GM19238 (cell line): ENCODE measurements at regions not wholly inside any gene's neighbourhood (a gene's known extent, or its start where the extent isn't known, plus 50 kb on each side); places are given as distances from the start of the nearest gene placed in this dataset.

Experiments used
- DNase-seq: peaks from one replicate; pipeline ENCODE4 v3.0.0; 2011; ENCODE audit warnings: low spot score; ENCODE audit not compliant: insufficient read length

GRCh38 chr1:221157026-221157761 lies 278.0 kb downstream of the HLX start:
- no peak for DNase-seq

DNA sequence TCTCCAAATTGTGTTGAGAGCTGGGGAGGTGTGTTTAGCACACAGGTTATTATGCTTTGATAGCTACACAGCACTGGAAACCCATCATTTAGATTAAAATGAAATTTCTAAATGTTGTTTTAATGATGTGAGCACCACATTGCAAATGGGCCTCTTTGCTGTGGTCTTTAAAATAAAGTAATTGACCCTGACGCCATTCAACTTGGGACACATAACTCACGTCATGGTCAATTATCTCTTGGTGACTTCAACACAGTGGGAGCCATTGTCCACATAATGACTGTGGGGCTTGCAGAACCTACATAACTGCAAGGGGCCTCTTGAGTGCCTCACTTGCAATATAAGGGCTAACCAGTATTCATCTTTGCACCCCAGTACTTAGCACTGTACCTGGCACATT lies 280.4 kb downstream of the HLX start:
- DNase-seq = no peak

GRCh38 chr1:221161571-221162041 lies 282.4 kb downstream of the HLX start:
- DNase-seq = no peak

- no peak for DNase-seq
Observed at GRCh38 chr1:221162352-221162751, 283.1 kb downstream of the HLX start.

- DNase-seq = no peak
Observed at GRCh38 chr1:221162939-221163338, 283.7 kb downstream of the HLX start.

DNA sequence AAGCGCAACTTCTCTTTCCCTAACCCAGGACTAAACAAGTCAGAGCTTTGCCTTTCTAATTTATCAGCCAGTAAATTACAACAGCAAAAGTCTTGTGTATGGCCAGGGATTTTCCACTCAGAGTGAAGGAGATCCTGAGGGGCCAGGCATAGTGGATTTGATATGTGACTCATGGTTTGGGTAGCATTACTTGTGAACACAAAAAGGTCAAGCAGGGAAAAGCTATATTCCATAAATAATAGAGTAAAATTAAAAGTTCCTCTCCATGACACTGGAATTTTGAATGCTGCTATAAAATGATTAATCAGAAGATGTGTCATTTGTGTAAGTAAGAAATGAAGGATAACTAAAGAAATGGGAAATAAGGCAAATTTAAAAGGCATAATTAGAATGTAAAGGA lies 284.8 kb downstream of the HLX start:
- DNase-seq = no peak

GRCh38 chr1:221164951-221165838 lies 286.0 kb downstream of the HLX start:
- no peak for DNase-seq

GRCh38 chr1:221165839-221166500 lies 286.7 kb downstream of the HLX start:
- no peak for DNase-seq

GRCh38 chr1:221166559-221167318 lies 287.5 kb downstream of the HLX start:
- DNase-seq = no peak

- no peak for DNase-seq
Observed at GRCh38 chr1:221169447-221169889, 290.2 kb downstream of the HLX start.

- no peak for DNase-seq
Observed at GRCh38 chr1:221170171-221170570, 290.9 kb downstream of the HLX start.

DNA sequence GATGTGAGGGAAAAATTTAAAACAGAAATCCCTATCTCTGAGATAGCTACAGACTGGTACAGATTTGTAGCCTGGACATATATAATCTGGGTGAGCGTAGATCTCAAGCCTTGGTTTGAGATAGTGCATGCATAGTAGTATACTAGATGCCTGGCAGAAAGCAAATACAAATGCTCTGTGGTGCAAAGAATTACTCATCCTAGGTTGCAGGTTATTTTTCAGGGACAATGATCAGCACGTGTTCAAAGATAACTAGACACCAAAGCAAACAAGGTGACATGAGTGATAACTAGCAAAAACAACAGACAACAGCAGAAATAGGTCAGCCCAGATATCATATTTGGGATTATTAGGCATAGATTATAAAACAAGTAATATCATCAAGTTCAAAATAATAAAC lies 292.5 kb downstream of the HLX start:
- no peak for DNase-seq

GRCh38 chr1:221172841-221173240 lies 293.6 kb downstream of the HLX start:
- DNase-seq = no peak

GRCh38 chr1:221174330-221174993 lies 295.2 kb downstream of the HLX start:
- no peak for DNase-seq

DNA sequence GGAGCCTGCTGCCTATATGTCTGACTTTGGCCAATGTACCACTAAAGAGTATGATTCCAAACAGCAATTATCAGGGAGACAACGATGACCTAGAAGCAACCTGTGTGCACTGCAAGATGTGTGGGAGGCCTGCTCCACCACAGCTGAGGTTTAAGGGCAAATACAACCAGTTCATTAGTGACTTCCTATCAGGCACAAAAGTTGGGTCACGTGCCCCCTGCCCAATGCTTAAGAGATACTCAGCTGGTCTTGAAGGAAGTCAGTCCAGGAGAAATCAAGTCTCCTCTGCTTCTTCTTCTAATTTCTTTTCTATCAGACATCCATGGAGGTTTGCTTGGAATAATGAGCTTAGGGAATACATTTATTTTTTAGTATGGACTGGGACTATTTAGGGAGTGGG lies 296.0 kb downstream of the HLX start:
- DNase-seq = no peak

DNA sequence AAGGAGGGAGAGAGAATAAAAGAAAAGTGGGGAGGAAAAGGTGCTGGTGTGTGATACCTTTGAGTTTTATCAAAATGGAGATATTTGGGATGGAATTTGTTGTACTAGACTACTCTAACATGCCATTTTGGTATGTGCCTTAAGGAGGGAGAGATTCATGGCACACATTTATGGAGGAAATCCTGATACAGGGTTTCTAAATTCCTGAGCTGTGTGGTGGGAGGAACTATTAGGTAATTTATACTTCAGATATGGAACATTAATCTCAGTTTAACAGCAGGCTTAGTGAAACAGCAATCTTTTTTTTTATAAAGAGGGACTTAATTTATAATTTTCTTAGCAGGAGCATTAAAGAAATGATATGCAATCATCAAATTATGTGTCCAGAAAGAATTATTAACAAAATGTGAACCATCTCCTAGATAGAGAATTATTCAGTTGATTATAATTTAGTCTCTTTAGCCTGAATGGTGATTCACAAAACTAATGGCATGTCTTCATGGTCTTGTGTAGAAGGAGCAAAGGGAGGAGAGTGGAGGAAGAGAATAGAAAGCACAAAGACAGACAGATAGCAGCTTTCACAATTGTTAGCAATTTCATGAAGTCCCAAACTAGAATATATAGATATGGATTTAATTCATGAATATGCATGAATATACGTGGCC lies 301.6 kb downstream of the HLX start:
- DNase-seq = no peak

DNA sequence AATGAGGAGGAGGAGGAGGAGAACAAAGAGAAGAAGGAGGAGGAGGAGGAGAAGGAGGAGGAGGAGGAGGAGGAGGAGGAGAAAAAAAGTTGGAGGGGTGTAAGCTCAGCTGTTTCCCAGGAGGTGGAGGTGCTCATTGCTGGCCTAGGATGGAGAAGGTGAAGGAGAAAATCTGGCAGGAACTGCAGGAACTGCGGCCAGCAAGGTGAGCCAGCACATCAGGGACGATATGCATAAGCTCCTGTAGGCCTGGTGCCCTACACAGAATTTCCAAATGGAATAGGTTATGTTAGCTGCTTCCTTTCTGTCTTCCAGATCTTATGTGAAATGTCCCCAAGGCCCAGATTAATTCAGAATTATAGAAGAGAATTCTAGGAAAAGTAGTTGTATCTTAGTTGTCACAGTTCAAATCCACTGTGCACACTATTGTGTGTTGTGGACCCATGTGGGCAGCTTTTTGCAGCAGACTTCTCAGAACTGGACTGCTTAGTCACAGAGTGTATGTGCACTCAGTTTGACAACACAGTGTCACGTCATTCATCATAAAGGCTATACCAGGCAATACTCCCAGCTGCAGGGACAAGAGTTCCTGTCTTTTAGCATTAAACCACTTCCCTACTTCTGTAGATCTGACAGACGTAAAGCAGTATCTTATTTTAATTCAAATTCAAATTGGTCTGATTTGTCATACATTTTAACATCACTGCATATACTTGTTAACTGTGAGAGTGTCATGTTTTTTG lies 303.7 kb downstream of the HLX start:
- no peak for DNase-seq

DNA sequence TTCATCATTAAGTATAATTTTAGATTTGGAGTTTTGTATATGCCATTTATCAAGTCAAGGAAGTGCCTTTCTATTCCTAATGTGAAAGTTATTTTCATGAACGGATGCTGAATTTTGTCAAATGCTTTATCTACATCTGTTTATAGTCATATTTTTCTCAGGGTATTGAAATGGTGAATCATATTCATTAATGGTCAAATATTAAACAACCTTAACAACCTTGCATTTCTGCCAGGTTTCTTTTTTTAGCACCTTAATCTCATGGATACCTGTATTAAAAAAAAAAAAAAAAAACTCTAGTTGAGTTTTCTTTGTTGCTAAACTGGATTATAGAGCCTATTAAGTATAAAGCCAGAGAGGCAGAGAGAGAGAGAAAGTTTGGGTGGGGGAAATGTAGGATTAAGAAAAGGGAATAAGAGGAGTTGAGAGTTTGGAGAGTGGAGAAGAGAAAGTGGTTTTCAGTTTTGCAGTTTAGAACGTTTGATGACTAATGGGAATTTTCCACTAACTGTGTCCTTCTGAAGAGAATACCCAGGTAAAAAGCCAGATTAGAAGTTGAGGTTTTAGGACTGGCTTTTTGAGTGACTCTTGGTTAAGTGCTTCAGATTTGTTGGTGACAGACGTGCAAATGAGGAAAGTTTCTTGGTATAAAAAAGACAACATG lies 305.0 kb downstream of the HLX start:
- no peak for DNase-seq

DNA sequence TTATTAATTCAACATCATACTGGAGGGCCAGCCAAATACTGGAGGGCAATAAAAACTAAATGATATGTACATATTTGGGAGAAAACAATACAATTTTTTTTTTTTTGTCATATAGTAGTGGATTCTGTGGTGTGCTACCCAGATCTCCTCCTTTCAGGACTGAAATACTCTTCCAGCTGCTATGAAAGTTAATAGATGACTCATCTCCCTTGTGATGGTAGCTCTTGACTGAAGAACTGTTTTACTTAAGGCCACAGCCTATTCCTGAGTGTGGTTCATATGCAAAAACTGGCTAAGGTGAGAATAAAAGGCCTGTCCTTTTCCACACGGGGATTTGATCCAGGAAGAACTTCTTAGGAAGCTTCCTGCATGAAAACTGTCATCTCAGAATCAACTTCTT lies 307.9 kb downstream of the HLX start:
- no peak for DNase-seq
